ENCODE measurements at regions not wholly inside any gene's neighbourhood (a gene's known extent, or its start where the extent isn't known, plus 50 kb on each side); places are given as distances from the start of the nearest gene placed in this dataset.
"Not testable (repeated sequence)": the region's sequence is repeated elsewhere in the genome, so short reads cannot be mapped to it uniquely, and the experiment has no call there.

DNA sequence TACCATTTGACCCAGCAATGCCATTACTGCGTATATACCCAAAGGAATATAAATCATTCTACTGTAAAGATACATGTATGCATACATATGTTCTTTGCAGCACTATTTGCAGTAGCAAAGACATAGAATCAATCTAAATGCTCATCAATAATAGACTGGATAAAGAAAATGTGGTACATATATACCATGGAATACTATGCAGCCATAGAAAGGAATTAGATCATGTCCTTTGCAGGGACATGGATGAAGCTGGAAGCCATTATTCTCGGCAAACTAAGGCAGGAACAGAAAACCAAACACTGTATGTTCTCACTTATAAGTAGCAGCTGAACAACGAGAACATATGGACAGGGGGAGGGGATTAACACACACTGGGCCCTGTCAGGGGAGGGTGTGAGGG, 54.8 kb upstream of the ZNF30 start:
- H3K9me3 ChIP-seq (ENCODE audit: insufficient read depth, low read depth, low read length); H3K27me3 ChIP-seq (ENCODE audit: insufficient read depth, low read length); H3K36me3 ChIP-seq (ENCODE audit: insufficient read depth, low read depth, low read length); H3K4me1 ChIP-seq (ENCODE audit: insufficient read depth, low read length); H3K4me3 ChIP-seq (ENCODE audit: low read length); H3K27ac ChIP-seq (ENCODE audit: low read length); H3K9ac ChIP-seq (ENCODE audit: low read depth, low read length): not testable (repeated sequence)

DNA sequence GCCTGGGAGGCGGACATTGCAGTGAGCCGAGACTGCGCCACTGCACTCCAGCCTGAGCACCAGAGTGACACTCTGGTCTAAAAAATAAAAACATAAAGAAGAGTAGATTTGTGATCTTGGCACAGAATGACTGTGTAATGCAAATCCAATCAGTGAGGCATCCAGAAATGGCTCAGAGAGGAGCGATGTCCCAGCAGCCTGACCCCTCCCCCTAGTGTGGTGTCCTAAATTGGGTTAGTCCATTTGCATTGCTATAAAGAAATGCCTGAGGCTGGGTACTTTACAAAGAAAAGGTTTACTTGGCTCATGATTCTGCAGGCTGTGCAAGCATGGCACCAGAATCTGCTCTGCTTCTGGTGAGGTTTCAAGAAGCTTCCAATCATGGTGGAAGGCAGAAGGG, 59.1 kb upstream of the ZNF30 start:
- Histone ChIP-seq H3K27ac (ENCODE audit: low read length) (no peak overlapping the region), H3K4me3 (ENCODE audit: low read length) (no peak overlapping the region), H3K27me3 (ENCODE audit: insufficient read depth, low read length) (no peaks in the 10 kb centered on the region), H3K9ac (ENCODE audit: low read depth, low read length) (no peak overlapping the region), H3K4me1 (ENCODE audit: insufficient read depth, low read length) (no peaks in the 10 kb centered on the region), H3K36me3 (ENCODE audit: insufficient read depth, low read depth, low read length) (no peaks in the 10 kb centered on the region), H3K9me3 (ENCODE audit: insufficient read depth, low read depth, low read length) (peaks cover 8% of the 10 kb centered on the region; the same call in 1 of the 2 replicates)

DNA sequence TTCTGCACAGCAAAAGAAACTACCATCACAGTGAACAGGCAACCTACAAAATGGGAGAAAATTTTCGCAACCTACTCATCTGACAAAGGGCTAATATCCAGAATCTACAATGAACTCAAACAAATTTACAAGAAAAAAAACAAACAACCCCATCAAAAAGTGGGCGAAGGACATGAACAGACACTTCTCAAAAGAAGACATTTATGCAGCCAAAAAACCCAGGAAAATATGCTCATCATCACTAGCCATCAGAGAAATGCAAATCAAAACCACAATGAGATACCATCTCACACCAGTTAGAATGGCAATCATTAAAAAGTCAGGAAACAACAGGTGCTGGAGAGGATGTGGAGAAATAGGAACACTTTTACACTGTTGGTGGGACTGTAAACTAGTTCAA, 61.5 kb upstream of the ZNF30 start:
- H3K36me3 ChIP-seq (ENCODE audit: insufficient read depth, low read depth, low read length); H3K27ac ChIP-seq (ENCODE audit: low read length); H3K27me3 ChIP-seq (ENCODE audit: insufficient read depth, low read length); H3K4me3 ChIP-seq (ENCODE audit: low read length); H3K9me3 ChIP-seq (ENCODE audit: insufficient read depth, low read depth, low read length); H3K9ac ChIP-seq (ENCODE audit: low read depth, low read length); H3K4me1 ChIP-seq (ENCODE audit: insufficient read depth, low read length): not testable (repeated sequence)

DNA sequence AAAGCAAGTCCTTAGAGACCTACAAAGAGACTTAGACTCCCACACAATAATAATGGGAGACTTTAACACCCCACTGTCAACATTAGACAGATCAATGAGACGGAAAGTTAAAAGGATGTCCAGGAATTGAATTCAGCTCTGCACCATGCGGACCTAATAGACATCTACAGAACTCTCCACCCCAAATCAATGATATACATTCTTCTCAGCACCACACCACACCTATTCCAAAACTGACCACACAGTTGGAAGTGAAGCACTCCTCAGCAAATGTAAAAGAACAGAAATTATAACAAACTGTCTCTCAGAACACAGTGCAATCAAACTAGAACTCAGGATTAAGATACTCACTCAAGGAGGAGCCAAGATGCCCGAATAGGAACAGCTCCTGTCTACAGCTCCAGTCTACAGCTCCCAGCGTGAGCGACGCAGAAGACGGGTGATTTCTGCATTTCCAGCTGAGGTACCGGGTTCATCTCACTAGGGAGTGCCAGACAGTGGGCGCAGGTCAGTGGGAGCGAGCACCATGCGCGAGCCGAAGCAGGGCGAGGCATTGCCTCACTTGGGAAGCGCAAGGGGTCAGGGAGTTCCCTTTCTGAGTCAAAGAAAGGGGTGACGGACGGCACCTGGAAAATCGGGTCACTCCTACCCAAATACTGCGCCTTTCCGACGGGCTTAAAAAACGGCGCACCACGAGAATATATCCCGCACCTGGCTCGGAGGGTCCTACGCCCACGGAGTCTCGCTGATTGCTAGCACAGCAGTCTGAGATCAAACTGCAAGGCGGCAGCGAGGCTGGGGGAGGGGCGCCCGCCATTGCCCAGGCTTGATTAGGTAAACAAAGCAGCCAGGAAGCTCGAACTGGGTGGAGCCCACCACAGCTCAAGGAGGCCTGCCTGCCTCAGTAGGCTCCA, 66.6 kb upstream of the ZNF30 start:
- Histone ChIP-seq H3K4me3 (ENCODE audit: low read length) (peak overlapping the region; percentile 77), H3K9ac (ENCODE audit: low read depth, low read length) (peak overlapping the region; percentile 58)
- not testable (repeated sequence) for H3K27ac ChIP-seq (ENCODE audit: low read length); H3K4me1 ChIP-seq (ENCODE audit: insufficient read depth, low read length); H3K27me3 ChIP-seq (ENCODE audit: insufficient read depth, low read length); H3K9me3 ChIP-seq (ENCODE audit: insufficient read depth, low read depth, low read length); H3K36me3 ChIP-seq (ENCODE audit: insufficient read depth, low read depth, low read length)

DNA sequence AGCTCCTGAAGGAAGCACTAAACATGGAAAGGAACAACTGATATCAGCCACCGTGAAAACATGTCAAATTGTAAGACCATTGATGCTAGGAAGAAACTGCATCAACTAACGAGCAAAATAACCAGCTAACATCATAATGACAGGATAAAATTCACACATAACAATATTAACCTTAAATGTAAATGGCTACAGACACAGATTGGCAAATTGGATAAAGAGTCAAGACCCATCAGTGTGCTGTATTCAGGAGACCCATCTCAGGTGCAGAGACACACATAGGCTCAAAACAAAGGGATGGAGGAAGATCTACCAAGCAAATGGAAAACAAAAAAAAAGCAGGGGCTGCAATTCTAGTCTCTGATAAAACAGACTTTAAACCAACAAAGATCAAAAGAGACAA, 67.4 kb upstream of the ZNF30 start:
- H3K27me3 ChIP-seq (ENCODE audit: insufficient read depth, low read length); H3K36me3 ChIP-seq (ENCODE audit: insufficient read depth, low read depth, low read length); H3K4me3 ChIP-seq (ENCODE audit: low read length); H3K9ac ChIP-seq (ENCODE audit: low read depth, low read length); H3K9me3 ChIP-seq (ENCODE audit: insufficient read depth, low read depth, low read length); H3K27ac ChIP-seq (ENCODE audit: low read length); H3K4me1 ChIP-seq (ENCODE audit: insufficient read depth, low read length): not testable (repeated sequence)

DNA sequence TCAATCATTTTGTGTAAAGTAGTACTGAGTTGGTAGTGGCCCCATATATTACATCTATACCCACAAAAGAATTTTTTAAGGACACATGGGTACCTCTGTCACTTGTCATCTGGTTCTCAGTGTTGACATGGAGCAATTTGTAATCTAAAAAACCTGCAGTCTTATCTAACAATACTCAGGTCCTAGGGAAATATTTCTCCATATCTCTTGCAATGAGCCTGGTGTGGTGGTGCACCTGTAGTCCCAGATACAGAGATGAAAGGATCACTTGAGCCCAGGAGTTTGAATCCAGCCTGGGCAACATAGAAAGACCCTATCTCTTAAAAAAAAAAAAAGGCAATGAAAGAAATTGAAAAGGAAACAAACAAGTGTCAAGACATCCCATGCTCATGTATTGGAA, 70.7 kb upstream of the ZNF30 start:
- Histone ChIP-seq H3K27me3 (ENCODE audit: insufficient read depth, low read length) (no peaks in the 10 kb centered on the region), H3K4me3 (ENCODE audit: low read length) (no peak overlapping the region), H3K4me1 (ENCODE audit: insufficient read depth, low read length) (no peaks in the 10 kb centered on the region), H3K9me3 (ENCODE audit: insufficient read depth, low read depth, low read length) (no peaks in the 10 kb centered on the region), H3K27ac (ENCODE audit: low read length) (no peak overlapping the region), H3K9ac (ENCODE audit: low read depth, low read length) (no peak overlapping the region), H3K36me3 (ENCODE audit: insufficient read depth, low read depth, low read length) (no peaks in the 10 kb centered on the region)

DNA sequence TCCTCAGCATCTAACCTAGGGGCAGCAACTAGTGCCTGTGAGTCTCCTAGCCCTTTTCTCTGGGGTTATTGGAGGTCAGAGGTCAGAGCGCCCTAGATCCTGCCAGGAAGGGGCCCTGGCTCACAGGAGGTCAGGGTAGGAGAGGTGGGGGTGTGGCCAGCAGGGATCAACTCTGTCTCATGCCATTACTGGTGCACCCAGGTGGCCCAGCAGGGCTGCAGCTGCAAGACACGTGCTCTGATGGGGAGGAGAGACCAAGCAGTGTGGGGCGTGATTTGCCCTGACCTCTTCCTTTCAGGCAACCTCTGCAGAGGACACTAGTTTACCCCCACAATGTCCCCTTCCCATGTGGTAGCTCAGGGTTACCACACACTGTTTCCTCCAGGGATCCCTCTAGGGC, 73.3 kb upstream of the ZNF30 start:
- no peak overlapping the region for H3K4me3 ChIP-seq (ENCODE audit: low read length)
- H3K9me3 ChIP-seq (ENCODE audit: insufficient read depth, low read depth, low read length), result no peaks in the 10 kb centered on the region
- H3K9ac ChIP-seq (ENCODE audit: low read depth, low read length), result no peak overlapping the region
- no peaks in the 10 kb centered on the region for H3K27me3 ChIP-seq (ENCODE audit: insufficient read depth, low read length)
- no peaks in the 10 kb centered on the region for H3K36me3 ChIP-seq (ENCODE audit: insufficient read depth, low read depth, low read length)
- H3K27ac ChIP-seq (ENCODE audit: low read length), result no peak overlapping the region
- H3K4me1 ChIP-seq (ENCODE audit: insufficient read depth, low read length), result no peaks in the 10 kb centered on the region

GRCh38 chr19:34852669-34853068, 74.0 kb upstream of the ZNF30 start:
- Histone ChIP-seq H3K9ac (ENCODE audit: low read depth, low read length) (no peak overlapping the region), H3K4me3 (ENCODE audit: low read length) (no peak overlapping the region), H3K36me3 (ENCODE audit: insufficient read depth, low read depth, low read length) (no peaks in the 10 kb centered on the region), H3K27ac (ENCODE audit: low read length) (no peak overlapping the region), H3K27me3 (ENCODE audit: insufficient read depth, low read length) (no peaks in the 10 kb centered on the region), H3K4me1 (ENCODE audit: insufficient read depth, low read length) (no peaks in the 10 kb centered on the region), H3K9me3 (ENCODE audit: insufficient read depth, low read depth, low read length) (no peaks in the 10 kb centered on the region)

- Histone ChIP-seq H3K27me3 (ENCODE audit: insufficient read depth, low read length) (no peaks in the 10 kb centered on the region), H3K9me3 (ENCODE audit: insufficient read depth, low read depth, low read length) (no peaks in the 10 kb centered on the region)
Measured at GRCh38 chr19:34851277-34851804, 75.4 kb upstream of the ZNF30 start.

DNA sequence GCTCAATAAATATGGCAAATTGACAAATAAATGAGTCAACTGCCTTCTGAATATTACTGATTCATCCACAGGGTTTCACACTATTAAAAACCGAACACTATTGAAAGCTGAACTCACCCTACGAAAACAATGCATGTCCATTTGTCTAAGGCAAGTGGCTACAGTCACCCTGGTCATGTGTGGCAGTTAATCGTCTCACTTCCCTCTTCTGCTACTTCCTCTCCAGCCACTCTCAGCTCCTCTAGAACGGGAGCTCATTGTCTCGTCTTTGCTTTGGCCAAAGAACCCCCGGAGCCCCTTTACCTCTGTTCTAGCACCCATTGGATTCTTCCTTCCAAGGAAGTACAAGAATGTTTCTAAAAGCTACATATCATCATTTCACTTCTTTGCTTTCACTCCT, 74.4 kb upstream of the ZNF599 start:
- Histone ChIP-seq H3K9ac (ENCODE audit: low read depth, low read length) (no peak overlapping the region), H3K4me3 (ENCODE audit: low read length) (no peak overlapping the region), H3K27me3 (ENCODE audit: insufficient read depth, low read length) (no peaks in the 10 kb centered on the region), H3K9me3 (ENCODE audit: insufficient read depth, low read depth, low read length) (no peaks in the 10 kb centered on the region), H3K36me3 (ENCODE audit: insufficient read depth, low read depth, low read length) (no peaks in the 10 kb centered on the region), H3K27ac (ENCODE audit: low read length) (no peak overlapping the region), H3K4me1 (ENCODE audit: insufficient read depth, low read length) (no peaks in the 10 kb centered on the region)

More at GRCh38 chr19:34851277-34851804, 75.4 kb upstream of the ZNF30 start:
- no peak overlapping the region for H3K4me3 ChIP-seq (ENCODE audit: low read length)
- no peak overlapping the region for H3K27ac ChIP-seq (ENCODE audit: low read length)
- H3K36me3 ChIP-seq (ENCODE audit: insufficient read depth, low read depth, low read length), result no peaks in the 10 kb centered on the region
- no peaks in the 10 kb centered on the region for H3K4me1 ChIP-seq (ENCODE audit: insufficient read depth, low read length)
- no peak overlapping the region for H3K9ac ChIP-seq (ENCODE audit: low read depth, low read length)

DNA sequence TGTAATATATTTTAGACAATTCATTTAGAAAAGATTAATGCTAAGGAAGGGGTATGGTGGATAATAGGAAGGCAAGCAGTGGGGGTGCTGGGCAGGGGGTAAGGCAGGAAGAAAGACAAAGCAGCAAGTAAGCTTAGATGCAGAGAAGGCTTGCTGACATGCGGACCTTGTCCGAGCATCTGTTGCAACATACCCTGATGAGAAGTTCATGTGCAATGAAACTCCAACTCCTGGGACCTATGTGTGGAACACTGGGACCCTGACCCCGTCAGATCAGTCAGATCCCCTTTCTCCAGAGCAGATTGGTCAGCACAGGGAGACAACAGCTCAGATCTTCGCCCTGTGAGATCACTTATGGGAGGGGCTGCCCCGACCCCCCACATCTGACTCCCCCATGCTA, 71.3 kb upstream of the ZNF599 start:
- Histone ChIP-seq H3K36me3 (ENCODE audit: insufficient read depth, low read depth, low read length) (no peaks in the 10 kb centered on the region), H3K27ac (ENCODE audit: low read length) (no peak overlapping the region), H3K9me3 (ENCODE audit: insufficient read depth, low read depth, low read length) (no peaks in the 10 kb centered on the region), H3K4me1 (ENCODE audit: insufficient read depth, low read length) (no peaks in the 10 kb centered on the region), H3K9ac (ENCODE audit: low read depth, low read length) (no peak overlapping the region), H3K4me3 (ENCODE audit: low read length) (no peak overlapping the region), H3K27me3 (ENCODE audit: insufficient read depth, low read length) (peaks cover 7% of the 10 kb centered on the region; the same call in 1 of the 2 replicates)

DNA sequence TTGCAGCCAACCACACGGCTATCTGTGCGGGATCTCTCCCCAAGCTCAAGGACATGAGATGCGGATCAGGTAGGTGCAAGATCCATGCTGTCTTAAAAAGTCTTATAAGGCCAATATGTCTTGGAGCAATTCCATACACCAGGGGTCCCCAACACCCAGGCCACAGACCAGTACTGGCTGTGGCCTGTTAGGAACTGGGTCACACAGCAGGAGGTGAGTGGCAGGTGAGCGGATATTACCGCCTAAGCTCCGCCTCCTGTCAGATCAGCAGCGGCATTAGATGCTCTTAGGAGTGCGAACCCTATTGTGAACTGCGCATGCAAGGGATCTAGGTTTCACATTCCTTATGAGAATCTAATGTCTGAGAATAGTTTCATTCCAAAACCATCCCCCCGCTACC, 68.8 kb upstream of the ZNF599 start:
- no peak overlapping the region for H3K4me3 ChIP-seq (ENCODE audit: low read length)
- no peak overlapping the region for H3K9ac ChIP-seq (ENCODE audit: low read depth, low read length)
- no peaks in the 10 kb centered on the region for H3K36me3 ChIP-seq (ENCODE audit: insufficient read depth, low read depth, low read length)
- H3K9me3 ChIP-seq (ENCODE audit: insufficient read depth, low read depth, low read length), result no peaks in the 10 kb centered on the region
- H3K27me3 ChIP-seq (ENCODE audit: insufficient read depth, low read length), result peaks cover 10% of the 10 kb centered on the region; the same call in 1 of the 2 replicates
- no peaks in the 10 kb centered on the region for H3K4me1 ChIP-seq (ENCODE audit: insufficient read depth, low read length)
- H3K27ac ChIP-seq (ENCODE audit: low read length), result no peak overlapping the region
